NCI-H460 (cell line): ENCODE measurements at regions not wholly inside any gene's neighbourhood (a gene's known extent, or its start where the extent isn't known, plus 50 kb on each side); places are given as distances from the start of the nearest gene placed in this dataset.
"Not testable (repeated sequence)": the region's sequence is repeated elsewhere in the genome, so short reads cannot be mapped to it uniquely, and the experiment has no call there.

Experiments
- DNase-seq: peaks from one replicate; pipeline ENCODE4 v3.0.0-alpha.2; 2016; ENCODE audit warnings: low read depth; ENCODE audit errors: extremely low read depth

DNA sequence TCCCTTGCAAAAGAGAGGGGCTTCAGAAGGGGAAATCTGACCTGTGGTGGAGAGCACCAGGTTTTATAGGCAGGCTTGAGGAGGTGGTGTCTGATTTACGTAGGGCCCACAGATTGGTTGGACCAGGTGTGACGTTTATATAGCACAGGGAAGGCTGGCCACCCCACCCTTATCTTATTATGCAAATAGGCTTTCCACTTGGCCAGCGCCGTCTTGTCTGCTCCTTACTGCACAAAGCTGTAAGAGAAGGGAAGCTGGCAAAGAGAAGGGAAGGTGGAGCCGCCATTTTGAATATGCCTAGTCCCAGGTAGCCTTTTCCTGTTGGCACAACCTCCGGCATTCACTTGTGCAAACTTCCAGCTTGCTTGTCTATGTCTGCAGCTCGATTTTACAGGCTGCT lies 221.4 kb downstream of the GATA3 start:
- DNase-seq, result no peak

DNA sequence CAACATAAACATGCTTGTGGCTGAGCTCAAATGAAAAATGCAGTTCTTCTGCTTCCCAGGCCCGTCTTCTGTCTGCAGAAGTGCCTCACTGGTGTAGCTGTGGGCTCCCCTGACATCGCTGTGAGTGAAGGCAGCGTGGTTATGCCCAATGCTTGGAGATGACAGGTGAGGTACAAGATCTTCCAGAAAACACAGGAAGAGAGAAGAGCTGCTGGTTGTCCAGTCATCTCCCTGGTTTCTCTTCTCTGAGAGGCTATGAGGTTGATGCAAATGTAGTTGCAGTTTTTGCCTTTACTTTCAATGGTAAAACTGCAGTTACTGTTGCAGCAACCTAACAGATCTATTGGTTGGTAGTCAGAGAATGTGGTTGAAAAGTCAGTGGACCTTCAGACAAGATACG lies 223.6 kb downstream of the GATA3 start:
- DNase-seq, result no peak

DNA sequence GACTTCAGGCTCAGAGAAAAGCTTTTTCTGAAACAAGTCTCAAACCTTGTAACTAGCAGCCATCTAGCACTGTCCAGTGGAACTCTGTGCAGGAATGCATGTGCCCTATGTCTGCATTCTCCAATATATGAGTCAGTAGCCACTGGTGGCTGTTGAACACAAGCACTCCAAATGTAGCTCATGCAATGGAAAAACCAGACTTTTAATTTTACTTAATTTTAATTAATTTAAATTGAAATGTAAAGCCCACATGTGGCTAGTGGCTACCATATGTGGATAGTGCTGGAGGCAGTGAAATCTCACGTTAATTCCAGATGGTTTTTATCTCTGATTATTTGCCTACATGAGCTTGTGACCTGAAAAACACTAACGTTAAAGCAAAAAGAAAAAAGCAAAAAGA lies 225.1 kb downstream of the GATA3 start:
- no peak for DNase-seq

DNA sequence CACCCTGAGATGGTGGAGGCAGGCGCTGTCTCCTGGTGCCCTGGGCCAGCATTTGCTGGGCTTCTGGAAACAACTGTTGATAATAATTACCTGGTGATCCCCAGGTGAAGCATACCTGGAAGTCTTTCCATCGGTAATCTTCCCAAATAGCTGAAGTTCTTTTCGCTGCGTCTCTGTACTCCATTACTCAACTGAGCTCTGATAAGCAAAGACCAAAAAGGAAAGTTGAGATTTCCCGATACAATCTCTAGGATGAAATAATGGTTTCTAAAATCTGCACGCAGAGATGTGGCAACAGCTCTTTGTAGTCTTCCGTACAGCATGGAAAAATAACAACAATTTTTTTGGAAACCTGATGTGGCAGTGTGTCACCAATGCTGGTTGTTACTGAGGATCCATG lies 226.5 kb downstream of the GATA3 start:
- DNase-seq, result no peak

DNA sequence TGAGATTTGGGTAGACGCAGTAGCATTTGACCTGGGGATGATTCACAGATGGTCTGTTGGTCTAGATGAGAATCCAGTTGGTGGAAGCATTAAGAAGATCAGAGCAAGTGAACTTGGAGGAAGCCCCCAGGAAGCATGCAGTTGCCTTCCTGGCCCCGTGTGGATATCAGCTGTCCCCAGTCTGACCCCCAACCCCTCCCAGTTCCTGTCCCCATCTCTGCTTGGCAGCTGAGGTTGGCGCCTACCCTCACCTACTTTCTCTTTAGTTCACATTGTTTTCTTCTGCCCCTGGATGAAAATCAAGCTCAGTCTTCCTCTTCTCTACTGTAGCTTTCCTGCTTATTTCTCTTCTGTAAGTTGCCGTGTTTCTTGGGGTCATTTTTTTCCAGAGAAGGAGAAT lies 227.9 kb downstream of the GATA3 start:
- DNase-seq, result no peak

DNA sequence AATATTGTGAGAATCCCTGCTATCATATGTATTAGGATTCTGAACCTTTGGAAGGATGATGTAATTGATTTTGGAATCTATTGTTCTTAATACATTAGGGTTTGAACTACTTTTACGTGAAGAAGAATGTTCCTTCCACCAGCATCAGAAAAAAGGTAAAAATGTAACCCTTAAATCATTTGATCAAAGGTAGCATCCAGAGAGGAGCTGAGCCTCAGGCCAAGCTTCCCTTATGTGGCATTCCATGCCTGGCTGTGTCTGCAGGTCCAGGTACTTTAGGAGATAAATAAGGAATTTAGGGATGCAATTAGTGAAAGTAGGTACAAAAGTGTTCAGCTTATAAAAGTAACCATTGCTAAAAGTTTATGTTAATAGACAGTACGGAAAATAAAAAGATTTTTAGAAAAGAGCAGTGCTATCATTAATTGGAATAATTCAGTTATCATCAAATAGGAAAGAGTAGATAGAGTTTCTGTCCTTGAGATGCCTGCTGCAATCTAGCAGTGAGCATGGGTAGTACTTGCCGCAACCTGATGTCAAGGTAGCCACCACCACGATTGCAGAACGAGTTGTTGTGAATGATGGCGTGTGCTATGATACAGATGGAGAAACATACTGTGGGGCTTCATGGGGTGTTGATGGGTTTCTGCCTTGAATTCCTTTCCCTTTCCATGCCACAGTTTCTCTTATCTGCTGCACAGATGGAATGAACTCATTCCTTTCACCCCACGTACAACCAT lies 228.8 kb downstream of the GATA3 start:
- DNase-seq, result no peak

DNA sequence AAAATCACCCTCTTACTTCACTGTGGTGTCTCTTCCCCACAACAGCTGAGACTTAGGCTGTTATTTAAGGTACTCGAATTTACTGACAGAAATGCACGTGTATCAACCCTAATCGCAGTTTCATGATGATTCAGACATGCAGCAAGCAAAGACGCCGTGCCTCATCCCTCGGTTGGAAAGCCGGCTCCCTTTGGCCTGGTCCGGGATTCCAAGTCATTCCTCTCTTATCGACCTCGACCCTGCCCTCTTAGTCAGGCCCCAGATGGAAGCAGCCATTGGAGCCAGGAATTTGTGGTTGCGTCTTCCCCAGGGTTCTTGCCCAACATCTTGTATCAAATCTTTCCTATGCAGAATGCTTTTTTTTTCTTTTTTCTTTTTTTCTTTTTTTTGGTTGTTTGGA lies 229.5 kb downstream of the GATA3 start:
- no peak for DNase-seq

DNA sequence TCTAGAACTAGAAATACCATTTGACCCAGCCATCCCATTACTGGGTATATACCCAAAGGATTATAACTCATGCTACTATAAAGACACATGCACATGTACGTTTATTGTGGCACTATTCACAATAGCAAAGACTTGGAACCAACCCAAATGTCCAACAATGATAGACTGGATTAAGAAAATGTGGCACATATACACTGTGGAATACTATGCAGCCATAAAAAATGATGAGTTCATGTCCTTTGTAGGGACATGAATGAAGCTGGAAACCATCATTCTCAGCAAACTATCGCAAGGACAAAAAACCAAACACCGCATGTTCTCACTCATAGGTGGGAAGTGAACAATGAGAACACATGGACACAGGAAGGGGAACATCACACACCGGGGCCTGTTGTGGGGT lies 231.5 kb downstream of the GATA3 start:
- DNase-seq, result not testable (repeated sequence)

DNA sequence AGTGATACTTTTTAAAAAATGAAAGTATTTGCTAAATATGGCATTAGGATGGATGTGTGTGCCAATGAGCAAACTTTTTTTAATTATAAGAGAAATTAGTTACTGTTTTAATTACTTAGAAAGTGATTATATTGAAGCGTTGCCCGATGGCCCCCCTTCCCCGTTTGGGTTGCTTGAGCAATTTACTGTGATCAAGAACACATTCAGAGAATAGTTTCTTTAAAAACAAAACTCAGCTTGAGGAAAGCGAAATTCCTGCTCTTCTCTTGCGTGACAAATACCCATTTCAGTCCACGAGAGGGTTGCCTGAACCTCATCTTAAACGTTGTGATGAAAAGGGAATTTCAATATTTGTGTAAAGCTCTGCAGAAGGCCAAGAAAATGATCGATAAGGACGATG lies 234.1 kb downstream of the GATA3 start:
- no peak for DNase-seq

DNA sequence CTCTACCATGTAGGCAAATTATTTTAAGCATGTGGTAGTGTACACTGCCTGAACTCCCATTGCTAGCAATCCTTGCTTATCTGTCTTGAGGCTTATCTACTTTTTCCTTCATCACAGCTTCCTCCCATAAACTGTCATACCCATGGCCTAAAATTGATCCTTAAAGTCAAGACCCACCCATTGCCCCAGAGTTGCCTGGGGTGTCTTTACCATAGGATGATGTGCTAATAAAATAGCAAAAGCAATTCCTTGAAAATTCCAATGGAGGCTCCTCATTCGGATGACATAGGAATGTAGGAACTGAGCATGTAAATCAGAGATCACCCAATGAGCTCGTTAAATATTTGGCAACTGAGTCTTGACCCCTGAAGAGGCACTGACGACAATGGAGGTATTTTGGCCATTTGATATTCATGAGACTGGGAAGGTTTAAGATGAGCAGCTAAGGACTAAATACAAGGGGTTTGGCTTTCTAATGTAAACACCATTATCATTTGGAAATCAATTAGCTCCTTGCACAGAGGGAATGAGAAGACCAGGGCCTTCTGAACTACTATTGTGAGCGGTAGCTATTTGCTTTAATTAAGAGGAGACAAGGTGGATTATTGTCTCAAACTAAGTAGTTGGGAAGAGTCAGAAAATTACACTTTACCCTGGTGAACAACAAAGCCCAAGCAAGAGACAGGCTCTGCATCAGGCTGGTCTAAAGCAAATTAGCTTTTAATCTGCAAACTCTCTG lies 234.9 kb downstream of the GATA3 start:
- no peak for DNase-seq

DNA sequence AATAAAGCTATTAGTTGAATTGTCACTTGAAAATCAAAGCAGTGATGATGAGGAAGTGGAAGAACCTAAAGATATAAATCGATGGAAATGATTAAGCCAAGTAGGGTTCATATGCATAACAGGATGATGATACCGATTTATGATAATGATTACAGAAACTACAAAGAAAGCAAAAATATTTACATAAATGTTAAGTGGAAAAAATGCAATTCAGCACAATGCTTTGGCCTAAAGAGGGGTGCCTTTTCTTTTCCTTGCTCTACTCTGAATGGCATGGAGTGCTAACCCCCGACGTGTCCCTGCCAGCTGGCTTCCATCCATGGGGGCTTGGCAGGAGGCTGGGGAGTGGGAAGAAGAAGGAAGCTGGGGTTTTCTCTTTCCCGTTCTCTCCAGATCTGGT lies 240.3 kb downstream of the GATA3 start:
- no peak for DNase-seq

DNA sequence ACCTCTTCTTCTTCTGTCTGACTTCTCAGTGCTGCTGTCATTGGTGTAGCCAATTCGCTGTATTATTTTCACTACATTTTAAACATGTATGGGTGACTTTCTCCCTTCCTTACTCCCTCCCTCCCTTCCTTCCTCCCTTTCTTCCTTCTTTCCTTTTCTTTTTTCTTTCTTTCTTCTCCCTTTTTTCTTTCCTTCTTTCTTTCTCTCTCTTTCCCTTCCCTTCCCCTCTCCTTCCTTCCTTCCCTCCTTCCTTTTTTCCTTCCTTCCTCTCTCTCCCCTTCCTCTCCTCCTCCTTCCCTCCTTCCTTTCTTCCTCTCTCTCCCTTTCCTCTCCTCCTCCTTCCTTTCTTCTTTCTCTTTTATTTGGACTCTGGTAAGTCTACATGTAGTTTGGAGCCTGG lies 240.8 kb downstream of the GATA3 start:
- no peak for DNase-seq

DNA sequence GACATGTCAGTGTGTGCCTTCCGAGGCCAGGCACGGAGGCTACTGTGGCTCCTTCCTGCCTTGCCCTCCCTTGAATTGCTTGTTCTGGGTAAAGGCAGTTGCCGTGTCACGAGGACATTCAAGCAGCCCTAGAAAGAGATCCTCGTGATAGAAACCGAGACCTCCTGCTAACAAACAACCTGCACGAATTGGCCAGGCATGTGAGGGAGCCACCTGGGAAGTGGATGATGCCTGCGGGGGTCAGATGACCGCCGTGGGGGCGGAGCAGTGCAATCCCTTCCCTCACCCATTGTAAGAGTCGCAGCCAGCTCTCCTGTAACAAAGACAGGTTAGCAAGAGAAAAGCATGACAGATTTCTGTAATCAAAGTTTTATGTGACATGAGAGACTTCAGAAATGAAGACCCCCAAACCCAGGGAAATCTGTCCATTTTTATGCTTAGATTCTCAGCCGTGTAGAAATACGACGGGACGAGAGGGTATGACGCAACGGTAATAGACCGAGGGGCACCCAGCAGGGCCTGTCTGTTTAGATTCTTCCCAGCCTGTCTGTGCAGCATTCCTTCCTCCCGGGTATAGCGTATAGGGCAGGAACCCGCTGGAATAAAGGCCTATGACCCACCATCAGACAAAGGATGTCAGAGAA lies 241.7 kb downstream of the GATA3 start:
- no peak for DNase-seq

DNA sequence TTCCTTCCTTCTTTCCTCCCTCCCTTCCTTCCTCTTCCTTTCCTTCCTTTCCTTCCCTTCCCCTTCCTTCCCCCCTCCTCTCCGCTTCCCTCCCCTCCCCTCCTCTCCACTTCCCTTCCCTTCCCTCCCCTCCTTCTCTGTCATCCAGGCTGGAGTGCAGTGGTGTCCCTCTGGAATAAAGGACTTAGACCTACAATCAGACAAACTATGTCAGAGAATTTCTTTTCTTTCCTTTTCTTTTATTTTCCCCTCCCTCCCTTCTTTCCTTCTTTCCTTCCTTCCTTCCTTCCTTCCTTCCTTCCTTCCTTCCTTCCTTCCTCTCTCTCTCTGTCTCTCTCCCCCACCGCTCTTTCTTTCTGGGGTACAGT lies 242.2 kb downstream of the GATA3 start:
- no peak for DNase-seq

DNA sequence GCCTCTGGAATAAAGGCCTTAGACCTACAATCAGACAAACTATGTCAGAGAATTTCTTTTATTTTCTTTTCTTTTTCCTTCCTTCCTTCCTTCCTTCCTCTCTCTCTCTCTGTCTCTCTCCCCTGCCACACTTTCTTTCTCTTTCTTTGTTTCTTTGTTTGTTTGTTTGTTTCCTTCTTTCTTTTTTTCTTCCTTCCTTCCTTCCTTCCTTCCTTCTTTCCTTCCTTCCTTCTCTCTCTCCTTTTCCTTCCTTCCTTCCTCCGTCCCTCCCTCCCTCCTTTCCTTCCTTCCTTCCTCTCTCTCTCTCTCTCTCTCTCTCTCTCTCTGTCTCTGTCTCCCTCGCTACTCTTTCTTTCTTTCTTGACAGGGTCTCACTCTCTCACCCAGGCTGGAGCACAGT lies 242.6 kb downstream of the GATA3 start:
- DNase-seq, result no peak

DNA sequence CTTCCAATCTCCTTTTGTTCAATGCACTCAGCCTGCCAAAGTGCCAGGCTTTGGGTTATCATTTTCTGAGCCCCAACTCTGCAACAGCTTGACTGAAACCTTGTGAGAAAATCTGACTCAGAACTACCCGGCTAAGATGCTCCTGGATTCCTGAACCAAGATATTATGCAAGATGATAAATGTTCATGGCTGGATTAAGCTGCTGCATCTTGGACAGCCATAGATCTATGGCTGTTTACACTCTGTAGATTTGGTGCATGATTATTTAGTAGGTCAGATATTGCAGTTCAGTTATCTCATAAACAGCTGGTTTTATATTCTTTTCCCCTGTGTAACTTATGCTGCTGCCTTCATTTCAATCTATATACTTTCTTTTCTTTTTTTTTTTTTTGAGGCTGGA lies 243.5 kb downstream of the GATA3 start:
- no peak for DNase-seq

DNA sequence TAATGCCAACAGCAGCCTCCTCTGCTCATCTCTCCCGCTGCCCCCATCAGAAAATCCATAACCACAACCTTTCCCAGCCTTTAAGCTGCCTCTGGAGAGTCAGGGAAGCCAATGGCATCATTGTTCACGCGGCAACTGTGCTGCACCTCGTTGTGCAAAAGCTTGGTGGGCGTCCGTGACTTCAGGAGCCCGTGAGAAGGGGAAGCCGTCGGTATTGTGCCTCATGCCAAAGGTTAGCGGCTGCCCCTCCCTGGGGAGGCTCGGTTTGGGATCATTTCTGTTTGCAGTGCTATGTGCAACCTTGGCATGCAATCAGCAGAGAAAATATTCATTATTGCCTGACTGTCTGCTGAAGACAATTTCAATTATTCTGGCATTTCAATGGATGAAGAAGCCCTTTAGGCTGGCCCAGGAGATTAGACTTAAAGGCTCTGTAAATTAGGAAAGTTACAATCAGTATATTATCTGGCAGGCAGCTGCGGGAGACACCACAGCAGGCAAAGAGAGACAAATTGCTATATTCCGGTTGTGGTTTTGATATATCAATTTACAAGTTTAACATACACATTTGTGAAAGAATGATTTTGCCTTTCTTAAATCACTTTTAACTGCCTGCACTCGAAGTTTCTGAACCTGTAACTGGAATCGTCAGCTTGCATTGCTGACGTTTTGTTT lies 244.5 kb downstream of the GATA3 start:
- DNase-seq, result no peak

DNA sequence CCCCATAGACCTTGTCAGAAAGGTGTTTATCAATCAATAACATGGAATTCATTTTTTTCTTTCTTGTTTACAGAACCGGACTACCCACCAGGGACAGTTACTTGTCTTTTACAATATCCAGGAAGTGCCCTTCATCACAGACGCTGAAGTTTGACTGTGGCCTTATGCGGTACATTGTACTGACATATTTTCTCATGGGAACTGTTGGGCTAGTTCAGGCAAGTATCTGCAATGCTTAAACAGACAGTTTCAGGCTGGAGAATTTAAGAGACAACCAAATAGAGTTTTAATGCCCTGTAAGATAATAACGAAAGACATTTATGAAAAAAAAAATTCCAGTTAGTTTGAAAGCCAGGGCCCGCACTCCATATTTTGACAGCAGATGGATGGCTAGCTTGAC lies 246.4 kb downstream of the GATA3 start:
- no peak for DNase-seq

DNA sequence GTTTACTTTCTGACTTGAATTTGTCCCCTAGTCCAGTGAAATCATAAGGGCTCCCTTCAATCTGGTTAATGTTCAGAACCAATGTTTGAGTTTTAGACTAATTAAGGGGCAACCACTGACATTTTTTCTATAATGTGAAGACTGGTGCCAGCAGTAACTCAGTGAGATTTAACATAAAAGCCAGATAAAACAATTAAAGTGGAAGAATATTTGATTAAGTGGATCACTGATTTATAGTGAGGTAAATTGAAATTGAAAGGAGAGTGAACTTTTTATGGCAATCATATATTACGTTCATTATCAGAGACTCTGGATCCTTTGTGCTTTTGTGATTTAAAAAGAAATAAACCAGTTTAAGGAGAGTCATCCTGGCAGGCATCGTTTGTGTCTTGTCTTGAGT lies 246.8 kb downstream of the GATA3 start:
- DNase-seq, result no peak

DNA sequence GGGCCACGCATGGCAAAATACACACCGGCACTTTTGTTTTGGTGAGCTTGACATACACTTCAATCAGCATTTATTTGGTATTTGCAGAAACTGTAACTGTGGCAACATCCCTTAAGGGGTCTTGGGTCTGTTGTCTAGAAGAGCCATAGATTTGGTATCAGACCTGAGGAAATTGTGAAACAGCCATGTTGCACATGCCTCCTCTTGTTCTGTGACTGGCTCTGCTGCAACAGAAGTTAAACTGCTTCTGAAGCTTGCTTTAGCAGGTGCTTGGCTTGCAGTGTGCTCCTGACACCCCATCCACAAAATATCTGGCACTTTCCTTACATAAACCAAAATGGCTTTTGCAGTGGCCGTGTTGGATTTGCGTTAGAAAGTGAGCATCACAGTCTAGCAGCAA lies 247.3 kb downstream of the GATA3 start:
- DNase-seq, result no peak

DNA sequence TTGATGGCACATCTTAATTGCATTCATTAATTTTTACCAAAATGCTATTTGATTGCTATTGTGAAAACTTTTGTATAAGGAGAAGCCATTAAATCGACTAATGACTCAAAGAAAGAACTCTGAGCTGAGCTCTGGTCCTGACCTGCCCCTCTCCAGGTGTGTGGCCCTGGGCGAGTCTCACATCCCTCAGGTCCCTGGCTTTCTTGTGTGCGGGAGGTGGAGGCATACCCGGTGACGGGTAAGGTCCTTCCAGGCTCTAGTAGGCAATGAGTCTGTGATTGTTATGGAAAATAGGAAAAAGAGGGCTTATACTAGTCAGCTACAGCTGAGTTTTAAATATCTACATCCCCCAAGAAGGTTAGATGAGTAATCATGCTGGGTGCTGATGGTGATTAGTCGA lies 248.1 kb downstream of the GATA3 start:
- no peak for DNase-seq

DNA sequence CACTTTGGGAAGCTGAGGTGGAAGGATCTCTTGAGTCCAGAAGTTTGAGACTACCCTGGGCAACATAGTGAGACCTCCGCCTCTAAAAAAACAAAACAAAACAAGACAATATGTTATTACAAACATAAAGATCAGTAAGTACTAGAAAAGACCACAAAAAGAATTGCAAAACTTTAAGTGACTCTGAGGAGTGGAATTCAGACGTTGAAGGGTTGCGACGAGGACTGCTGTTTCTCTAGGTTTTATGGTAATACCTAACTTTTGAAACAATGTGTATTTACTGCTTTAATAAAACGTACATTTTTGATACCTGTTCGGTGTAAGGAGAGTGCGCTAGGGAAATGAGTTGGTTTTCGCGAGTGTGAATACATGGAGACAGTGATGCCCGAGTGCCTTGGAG lies 250.4 kb downstream of the GATA3 start:
- DNase-seq, result no peak
